CD4-positive, alpha-beta T cell treated with Interleukin-4 for 1 hour (primary cell): ENCODE measurements at regions not wholly inside any gene's neighbourhood (a gene's known extent, or its start where the extent isn't known, plus 50 kb on each side); places are given as distances from the start of the nearest gene placed in this dataset.

Source experiments
- DNase-seq, 2 donors: peaks; one replicate each; pipeline ENCODE4 v3.0.0-alpha.2; 2020 to 2022

DNA sequence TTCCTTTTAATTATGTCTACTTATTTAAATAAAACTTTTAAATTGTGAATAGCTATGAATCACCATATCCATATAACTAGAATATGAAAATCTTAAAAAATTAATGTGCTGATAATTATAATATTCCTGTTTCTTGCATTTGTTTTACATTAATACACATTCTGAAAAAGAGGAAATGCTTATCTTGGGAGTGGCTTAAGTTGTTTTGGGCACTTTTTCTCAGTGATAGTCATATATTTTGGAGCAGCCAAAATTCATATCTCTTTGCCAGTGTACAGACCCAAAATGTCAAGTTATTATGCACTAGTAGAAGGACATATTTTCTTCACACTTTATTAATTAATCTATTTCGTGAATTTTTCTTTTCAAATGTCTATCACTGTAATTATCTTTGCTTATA is 838.5 kb downstream of the USP25 start:
- DNase-seq = no peak

DNA sequence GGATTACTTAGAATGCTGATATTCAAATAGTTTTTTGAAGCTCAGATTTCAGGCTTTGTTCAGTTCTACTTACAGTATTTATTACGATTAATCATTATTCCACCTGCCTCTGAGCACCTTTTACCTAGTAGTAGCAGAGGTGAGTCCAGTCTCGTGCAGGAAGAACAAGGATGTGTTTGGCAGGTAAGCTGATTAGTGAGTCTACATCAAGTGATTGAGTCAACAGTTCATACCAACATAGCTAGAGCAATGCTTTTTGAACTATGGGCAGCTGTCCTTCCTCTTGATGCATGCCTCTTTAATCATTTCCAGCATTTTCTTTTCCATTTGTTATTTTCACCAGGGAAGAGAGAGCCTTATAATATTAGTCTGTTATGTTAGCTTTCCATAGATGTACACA is 838.9 kb downstream of the USP25 start:
- no peak for DNase-seq

DNA sequence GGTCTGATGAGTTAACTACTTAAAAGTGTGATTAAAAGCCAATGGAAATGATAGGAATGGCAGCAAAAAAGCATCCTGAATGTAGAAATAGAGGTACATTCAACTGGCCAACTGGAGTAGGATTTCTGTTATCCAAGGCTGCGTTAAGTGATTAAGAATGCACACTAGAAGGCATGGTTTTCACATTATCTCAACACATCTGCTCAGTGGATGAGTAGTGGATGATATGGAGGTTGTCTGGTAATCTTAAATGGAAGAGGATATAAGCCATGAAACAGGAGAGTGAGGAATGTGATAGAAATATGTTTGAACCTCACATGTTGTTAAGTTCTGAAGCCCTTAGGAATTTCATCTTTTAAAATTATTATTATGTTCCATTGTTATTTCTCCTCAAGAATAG is 839.9 kb downstream of the USP25 start:
- DNase-seq = no peak

DNA sequence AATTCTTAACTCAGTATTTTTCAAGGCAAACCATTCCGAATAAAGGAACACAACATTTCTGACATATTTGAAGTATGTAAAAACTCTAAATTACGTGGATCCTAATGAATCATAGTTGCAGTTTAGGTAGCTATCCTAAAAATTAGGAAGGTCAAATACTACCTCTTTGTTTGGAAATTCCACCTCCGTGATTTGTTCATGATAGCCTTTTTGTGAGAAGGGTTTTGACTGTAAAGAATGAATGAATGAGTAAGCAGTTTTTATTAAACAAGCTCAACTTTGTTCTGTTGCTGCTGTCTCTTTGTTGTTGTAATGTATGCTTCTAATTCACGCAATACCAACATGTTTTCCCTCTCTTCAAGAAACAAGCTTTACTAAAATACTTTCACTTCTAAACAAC is 840.4 kb downstream of the USP25 start:
- no peak for DNase-seq

DNA sequence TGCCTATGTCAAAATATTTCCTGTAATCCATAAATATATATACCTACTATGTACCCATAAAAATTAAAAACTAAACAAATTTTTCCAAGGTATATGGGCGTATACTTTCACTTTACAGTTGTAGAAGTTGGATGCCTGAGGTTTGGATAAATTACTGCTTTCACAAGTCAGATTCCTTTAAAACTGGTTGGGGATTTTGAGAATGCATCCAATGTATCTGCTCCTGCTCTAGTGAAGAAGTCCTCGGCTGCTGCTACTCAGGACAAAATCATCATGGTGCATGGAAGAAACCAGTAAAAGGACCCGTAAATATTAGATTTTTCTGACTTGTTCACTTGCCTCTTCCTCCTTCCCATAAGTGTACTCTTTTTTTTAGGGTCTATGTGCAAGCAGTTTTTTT is 841.1 kb downstream of the USP25 start:
- no peak for DNase-seq

DNA sequence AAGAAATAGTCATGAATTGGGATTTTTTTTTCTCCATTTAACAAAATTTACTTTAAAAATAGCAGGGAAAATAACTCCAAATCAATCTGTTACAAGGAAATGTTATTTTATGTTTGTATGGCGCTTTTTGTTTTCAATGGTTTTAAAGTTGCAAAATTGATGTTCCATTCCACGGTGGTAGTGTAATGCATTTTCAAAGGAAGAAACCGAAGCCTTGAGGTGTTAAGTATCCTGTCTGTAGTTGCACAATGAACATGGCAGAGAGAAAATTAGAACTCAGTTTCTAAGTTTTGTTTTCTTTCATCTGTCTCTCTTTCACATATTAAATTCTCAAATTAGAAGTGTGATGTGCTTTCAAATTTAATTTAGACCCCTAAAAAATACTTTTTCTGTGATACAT is 841.8 kb downstream of the USP25 start:
- no peak for DNase-seq

DNA sequence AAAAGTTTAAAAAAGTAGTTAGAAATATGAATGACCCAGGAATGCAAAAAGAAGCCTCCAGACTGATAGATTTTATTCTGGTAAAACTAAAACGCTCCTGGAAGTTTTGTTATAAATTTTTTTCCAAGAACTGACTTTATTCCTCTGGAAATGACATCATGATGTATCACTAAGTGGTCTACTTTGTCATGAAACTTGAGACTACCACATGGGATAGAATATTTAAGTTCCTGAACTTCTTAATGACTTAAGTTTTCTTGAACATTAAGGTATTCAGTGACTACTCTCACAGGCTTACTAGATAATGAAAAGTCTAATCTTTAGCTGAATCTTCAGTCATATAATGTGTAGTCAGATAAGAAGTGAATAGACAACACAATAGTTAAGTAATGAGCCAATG is 842.2 kb downstream of the USP25 start:
- no peak for DNase-seq

DNA sequence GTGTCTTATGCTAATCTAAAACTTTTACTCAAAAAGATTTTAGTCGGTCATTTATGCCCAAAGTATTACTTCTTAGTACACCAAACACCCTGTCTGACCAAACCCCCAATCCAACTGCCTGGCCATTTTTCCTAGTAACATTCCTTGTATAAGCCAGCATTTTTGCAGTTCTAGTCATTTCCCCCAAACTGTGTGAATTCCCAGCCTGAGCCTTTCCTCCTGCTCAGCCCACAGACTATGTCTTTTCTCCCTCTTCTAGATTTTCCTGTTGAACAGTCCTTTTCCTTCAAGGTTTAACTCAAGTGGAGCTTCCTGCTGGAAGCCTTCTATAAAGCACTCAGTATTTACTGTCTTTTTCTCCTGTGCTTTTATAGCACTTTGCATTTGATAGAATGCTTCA is 843.8 kb downstream of the USP25 start:
- DNase-seq = no peak

DNA sequence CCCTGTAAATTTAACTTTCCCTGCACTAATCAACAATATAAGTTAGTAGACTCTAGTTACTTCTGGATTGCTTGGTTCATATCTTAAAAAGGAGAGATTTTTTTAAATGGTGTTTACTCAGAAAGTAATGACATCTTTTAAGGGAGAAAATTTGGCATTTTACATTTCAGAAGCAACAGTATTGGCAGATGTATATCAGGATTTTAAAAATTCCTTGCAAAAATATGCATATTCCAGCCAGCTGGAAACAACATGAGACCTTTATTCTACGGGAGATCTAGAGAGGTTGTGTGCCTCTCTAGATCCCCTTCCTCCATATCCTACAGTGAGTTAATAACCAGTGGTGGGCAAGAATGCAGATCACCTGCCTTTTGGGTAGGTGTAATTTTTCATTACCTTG is 848.2 kb downstream of the USP25 start:
- DNase-seq = no peak

DNA sequence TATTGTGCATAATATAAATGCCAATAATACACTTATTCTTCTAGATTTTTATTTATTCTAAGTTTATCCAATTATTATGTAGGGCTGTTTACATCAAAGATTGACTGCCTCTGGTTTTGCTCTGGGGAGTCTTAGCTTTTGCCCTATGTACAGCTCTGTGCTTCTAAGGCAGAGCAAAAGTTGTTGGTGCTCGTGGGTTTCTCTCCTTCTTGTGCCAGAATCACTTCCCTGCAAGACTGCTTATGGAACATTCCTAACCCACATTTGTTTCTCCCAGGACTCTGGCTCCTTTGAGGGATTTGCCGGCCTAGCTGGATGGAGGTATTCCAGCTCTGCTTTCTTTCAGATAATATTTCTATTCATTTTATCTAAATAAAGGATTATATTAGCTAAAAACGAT is 849.1 kb downstream of the USP25 start:
- no peak for DNase-seq

DNA sequence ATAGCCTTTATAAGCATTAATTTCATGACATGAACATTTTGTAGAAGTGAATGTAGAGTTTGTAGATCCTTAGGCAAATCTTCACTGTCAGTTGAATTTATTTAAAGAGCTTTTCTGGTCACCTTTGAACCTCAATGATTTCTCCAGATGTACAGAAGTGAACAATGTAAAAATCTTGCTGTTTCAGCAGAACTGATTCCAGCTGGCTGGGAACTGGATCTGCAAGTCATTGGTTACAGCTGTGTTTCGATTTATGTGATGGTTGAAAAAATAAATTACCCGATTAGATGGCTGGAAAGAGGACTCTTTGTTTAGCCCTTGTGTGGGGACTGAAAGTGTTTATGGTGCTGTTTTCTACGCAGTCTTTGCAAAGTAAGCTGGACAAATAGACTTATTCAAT is 849.8 kb downstream of the USP25 start:
- no peak for DNase-seq

DNA sequence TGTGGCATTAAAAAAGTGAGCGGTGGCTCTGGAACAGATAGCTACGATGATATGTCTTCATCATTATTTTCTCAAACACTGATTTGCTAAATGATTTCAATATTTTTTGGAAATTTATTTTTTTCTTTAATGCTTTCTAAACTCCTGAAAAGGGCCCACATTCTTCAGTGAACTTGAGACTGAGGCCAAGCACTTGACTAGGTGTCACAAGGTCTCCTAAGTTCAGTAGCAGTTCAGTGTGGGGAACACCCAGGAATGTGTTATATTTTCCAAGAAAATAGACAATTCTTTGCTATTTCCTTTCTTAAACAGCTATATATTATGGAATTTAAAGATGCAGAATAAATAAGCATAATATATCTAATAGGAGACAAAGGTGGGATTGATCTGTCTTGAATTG is 850.9 kb downstream of the USP25 start:
- no peak for DNase-seq

DNA sequence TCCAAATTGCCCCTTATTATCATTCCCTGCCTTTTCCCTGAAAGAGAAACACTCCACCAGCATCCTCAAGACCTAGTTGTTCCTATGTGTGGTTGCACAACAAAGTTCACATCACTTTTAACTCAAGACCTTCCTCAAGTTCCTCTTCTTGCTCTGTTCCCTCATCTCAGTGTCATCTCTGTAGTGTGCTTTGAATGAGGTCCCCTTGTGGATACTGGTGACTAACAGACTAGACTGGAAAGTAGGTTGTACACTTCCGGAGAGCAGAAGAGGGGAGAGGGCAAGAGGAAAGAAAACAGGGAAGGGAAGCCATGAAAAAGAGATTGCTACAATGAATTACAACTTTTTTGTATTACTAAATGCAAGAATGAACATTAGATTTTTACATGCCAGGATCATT is 853.8 kb downstream of the USP25 start:
- no peak for DNase-seq

DNA sequence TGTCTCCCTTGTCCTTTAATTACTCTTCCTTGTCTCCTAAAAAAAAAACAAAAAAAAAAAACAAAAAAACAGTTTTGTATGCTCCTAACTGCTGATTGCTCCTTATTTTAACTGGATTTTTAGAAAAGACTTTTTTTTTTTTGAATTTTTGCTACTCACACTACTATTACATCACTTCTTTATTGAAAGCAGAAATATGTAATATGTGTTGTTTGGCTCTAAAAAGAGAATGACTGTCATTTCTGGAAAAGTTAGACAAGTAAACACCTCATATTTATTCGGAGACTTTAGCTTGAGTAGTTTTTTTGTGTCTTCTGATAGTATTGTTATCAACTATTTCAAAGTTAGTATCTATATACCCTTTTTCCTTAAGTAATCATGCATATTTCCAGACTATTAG is 855.0 kb downstream of the USP25 start:
- no peak for DNase-seq

DNA sequence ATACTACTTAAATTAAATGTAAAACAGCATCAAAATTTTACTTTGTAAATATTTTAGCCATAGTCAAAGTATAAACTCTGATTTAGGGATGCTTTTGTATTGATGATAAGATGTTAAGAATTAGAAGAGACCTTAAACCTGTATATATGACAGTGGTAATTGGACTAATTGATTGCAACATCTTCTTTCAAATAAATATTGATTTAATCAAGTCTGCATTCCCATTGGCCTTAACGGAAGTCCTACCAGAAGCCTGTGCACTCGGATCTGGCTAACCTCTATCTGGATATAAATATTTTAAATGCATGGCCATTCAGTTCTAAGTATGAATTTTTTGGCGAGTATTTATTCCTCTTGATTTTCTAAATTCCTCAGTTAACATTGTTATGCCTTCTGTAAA is 856.1 kb downstream of the USP25 start:
- no peak for DNase-seq

DNA sequence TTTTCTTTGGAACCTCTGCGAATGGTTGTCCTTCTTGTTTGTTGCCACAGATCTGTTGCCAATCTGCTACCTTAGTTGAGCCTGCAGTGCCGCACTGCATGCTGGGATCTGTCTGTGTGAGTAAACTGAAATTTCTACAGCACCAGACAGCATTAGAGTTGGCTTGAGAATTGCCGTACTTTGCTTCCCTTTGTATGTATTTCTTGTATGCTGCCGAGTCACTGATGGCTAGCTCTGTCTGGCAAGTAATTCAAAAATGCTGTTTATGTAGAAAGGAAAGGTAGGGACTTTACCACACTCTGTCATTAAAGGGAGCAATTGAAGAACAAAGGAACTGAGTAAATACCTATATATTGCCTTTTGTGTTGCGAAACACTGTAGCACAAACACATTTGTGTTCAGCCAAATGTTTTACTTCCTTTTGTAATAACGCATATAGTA is 857.4 kb downstream of the USP25 start:
- DNase-seq = no peak

DNA sequence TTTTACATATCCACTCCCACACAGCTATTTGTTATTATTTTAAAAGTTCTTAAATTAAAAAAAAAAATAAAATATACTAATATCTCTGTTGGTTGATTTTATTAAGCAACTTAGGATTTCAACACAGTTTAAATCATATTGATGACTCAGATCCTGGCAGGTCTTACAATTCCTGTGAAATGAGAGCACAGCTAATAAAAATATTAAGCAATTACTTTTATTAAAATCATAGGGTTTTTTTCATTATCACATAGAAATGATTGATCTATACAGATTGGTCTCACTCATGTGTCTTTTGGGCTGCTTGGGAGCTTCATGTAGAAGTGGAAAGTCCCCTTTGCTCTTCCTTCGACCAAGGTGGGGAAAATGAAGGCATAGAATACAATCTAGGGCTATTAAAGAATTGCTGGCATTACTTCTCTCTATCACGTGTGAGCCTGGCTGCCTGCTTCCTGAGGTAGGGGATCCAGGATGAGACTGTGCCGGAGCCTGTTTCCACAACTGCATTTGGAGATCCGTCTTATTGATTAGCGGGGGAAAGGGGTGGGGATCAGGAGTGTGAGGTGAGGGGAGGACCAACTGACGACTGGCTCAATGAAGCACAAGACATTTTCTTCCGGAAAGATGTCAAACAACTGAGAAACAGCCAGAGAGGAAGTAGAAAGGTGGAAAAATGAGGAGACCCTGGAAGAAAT is 858.0 kb downstream of the USP25 start:
- no peak for DNase-seq

DNA sequence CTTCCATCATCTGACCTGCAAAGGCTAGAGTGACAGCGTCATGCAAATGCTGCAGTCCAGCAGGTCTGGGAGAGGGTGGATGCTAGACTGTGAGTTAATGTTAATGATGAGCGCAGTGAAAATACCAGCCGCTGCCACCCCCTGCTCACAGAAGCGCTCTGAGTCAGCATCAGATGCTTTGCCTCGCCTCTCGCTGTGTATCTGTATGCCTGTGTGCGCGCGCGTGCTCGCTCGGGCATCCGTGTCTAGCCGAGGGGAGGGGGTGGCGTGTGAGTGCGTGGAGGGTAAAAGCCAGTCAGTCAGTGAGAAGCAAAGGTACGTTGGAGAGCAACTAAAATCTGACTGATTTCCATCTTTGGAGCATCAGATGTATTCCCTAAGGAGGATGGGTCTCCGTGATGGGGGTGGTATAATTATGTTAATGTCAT is 858.7 kb downstream of the USP25 start:
- DNase-seq = no peak

DNA sequence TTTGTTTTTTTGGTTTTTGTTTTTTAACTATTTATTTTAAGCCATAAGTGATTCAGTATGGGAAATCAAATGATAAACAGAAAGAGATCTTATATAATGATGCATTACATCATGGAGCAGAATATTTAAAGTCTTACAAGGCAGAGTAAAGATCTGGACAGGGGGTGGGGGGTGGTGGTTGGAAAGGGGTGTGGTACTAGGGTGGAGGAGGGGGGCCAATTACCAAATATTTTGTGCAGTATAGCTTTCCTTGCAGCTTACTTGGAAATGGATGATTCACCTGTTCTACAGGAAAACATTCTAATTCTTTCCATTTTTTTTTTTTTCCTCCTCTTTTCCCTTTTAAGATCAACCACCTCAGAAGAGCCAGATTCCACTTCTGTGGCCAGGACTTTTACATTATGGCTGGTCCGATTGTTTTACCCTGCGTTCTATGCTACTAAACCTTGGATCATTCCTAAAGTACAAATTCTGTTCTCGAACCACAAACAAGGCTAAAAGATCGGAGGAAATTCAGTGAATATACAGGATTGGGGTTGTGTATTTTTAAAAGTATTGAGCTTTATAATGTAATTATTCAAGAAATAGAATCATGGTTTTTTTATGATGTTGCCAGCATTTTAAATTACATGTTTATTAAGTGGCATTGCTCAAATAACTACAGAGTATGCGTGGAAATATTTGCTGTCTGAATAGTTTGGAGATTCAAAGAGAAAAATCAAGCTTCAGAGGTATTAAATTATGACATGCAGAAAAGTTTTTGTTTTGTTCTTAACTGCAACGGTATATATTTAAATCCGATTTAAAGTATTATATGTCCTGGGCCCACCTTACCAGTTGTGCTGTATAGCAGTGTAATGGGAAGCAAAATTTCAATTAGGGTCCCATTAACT is 859.5 kb downstream of the USP25 start:
- no peak for DNase-seq

DNA sequence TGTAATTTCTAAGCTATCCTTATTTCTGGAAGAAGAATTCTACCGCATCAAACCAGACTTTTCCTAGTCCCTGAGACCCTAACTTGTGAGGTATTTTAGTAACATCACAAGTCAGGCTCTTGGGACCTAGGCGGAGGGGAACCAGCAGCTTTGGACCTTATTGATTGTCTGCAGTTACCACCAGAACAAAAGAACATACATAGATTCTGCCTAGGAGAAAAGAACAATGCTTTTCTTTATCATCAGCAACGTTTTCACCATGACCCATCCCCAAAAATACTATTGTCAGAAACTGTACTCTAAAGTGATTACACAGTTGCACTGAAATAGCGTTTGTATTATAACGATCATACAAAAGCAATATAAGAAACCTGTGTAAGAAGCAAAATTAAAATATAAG is 860.4 kb downstream of the USP25 start:
- no peak for DNase-seq

DNA sequence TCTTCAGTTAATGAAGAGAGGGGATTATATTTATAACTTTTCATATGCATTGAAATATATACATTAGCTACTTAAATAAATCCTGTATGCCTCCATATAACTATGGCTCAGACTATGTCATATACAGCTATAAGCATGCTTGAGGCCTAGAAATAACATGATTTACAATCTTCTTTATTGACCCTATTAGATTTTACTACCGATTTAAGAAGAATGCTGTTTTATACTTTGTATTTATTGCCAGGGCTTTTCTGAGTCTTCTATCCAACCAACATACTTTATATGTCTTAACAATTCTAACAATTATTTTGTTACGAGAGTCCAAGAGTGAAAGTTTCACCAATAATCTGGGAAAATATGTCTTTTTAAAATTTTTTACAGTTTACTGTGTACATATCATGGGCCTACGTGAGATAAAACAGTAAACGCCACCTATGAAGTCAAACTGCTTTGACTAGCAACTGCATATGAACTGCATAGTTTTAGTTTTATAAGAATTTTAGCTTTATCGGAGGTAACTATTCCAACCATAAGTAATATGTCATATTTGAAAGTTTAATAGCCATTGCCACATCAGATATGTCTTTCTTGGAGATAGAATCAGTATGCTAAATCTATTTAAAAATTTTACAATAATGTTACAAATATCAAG is 861.0 kb downstream of the USP25 start:
- DNase-seq = no peak

DNA sequence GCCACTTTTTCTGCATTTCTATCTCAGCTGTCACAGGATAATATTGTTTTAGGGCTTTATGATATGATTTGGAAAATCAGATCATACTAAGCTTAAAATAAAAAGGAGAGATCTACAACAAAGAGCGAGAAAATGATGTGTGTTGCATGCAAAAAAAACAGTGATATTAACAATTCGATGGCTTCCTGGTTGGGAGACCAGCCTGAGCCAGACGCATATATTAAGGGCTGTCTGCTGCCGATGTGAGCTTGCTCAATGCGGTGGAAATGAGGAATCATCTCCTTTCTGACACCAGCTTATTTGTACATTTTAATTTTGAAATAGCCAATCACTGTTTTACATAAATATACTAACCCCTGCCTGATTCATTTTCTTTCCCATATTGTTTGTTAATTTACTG is 862.6 kb downstream of the USP25 start:
- DNase-seq = no peak

DNA sequence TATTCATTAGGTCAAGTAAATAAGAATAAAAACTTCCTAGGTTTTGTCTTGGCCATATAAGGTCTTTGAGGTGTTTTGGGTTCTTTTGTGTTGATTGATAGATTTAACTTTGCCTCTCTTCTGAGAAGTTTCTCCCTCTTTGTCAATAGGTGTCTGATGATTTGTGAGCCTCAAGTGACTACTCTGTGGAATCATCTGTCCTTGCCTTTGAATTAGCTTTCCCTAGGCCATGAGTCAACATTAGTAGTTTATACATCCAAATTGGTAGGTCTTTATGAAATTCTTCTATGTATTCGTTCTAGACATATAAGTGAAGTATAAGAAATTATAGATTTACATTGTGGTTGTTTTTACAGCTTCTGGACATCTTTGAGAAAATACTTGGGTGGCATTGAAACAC is 864.4 kb downstream of the USP25 start:
- DNase-seq = no peak

DNA sequence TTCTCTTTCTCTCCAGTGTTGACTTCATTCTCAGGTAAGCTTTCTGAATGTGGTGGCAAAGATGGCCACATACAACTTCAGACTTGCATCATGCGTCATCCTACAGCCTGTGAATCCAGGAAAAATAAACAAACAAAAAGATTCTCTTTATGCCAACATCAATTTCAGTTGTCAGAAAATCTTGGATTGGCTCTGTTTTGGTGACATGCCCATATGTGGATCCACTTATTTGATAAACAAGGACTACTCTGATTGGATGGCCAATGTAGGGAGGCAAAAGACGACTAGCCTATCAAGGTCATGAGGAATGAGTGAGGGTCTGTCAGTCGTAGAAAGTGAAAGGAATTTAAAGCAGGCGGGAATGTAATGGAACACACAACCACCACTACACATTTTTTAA is 866.6 kb downstream of the USP25 start:
- no peak for DNase-seq
